Type B pancreatic cell (in vitro differentiated cells): ENCODE measurements at regions not wholly inside any gene's neighbourhood (a gene's known extent, or its start where the extent isn't known, plus 50 kb on each side); places are given as distances from the start of the nearest gene placed in this dataset.

Source experiments
- DNase-seq: peaks from one replicate; pipeline ENCODE4 v3.0.0; 2021; ENCODE audit warnings: mixed read lengths; ENCODE audit not compliant: unreplicated experiment; ENCODE audit errors: extremely low spot score
- H3K27ac Mint-ChIP-seq: 2 replicates; pipeline ENCODE4 v1.8.0; 2021; ENCODE audit warnings: mild to moderate bottlenecking, mixed read lengths
- H3K27me3 Mint-ChIP-seq: 2 replicates; pipeline ENCODE4 v1.8.0; 2021; ENCODE audit warnings: mixed read lengths
- H3K36me3 Mint-ChIP-seq: 2 replicates; pipeline ENCODE4 v1.8.0; 2021; ENCODE audit warnings: mixed read lengths
- H3K4me1 Mint-ChIP-seq: one replicate; pipeline ENCODE4 v1.8.0; 2021; ENCODE audit warnings: mixed read lengths; ENCODE audit not compliant: unreplicated experiment
- H3K4me3 Mint-ChIP-seq: 2 replicates; pipeline ENCODE4 v1.8.0; 2021; ENCODE audit warnings: mild to moderate bottlenecking, mixed read lengths
- H3K9me3 Mint-ChIP-seq: 2 replicates; pipeline ENCODE4 v1.8.0; 2021; ENCODE audit warnings: mixed read lengths
- CTCF ChIP-seq: fragments of 200-600 bp; sonication (generic); conservative IDR thresholded peaks from 2 replicates; pipeline ENCODE4 v1.5.0; 2021; ENCODE audit warnings: antibody characterized with exemption, mild to moderate bottlenecking

GRCh38 chr10:65112573-65112972 is 1591.4 kb downstream of the REEP3 start:
- no peak for DNase-seq
- no peak overlapping the region for H3K27ac Mint-ChIP-seq
- H3K4me1 Mint-ChIP-seq: no peaks in the 10 kb centered on the region
- TF ChIP-seq CTCF: no peak
- no peak overlapping the region for H3K4me3 Mint-ChIP-seq
- H3K36me3 Mint-ChIP-seq: no peaks in the 10 kb centered on the region
- no peaks in the 10 kb centered on the region for H3K27me3 Mint-ChIP-seq
- no peaks in the 10 kb centered on the region for H3K9me3 Mint-ChIP-seq

- Mint-ChIP-seq H3K27me3 (no peaks in the 10 kb centered on the region), H3K27ac (no peak overlapping the region), H3K36me3 (no peaks in the 10 kb centered on the region), H3K9me3 (no peaks in the 10 kb centered on the region), H3K4me3 (no peak overlapping the region), H3K4me1 (no peaks in the 10 kb centered on the region)
- no peak for TF ChIP-seq CTCF
- DNase-seq: no peak
These were observed 1601.9 kb downstream of the REEP3 start for GRCh38 chr10:65123120-65123519.

- Mint-ChIP-seq H3K4me1 (no peaks in the 10 kb centered on the region), H3K27me3 (no peaks in the 10 kb centered on the region), H3K36me3 (no peaks in the 10 kb centered on the region), H3K4me3 (no peak overlapping the region), H3K27ac (no peak overlapping the region), H3K9me3 (no peaks in the 10 kb centered on the region)
- TF ChIP-seq CTCF: no peak
- DNase-seq: no peak
These were observed 1604.0 kb downstream of the REEP3 start for GRCh38 chr10:65125212-65125611.

GRCh38 chr10:65126288-65126687 is 1605.1 kb downstream of the REEP3 start:
- Mint-ChIP-seq H3K4me3 (no peak overlapping the region), H3K27ac (no peak overlapping the region), H3K4me1 (no peaks in the 10 kb centered on the region), H3K36me3 (no peaks in the 10 kb centered on the region), H3K27me3 (no peaks in the 10 kb centered on the region), H3K9me3 (no peaks in the 10 kb centered on the region)
- no peak for TF ChIP-seq CTCF
- DNase-seq: no peak

GRCh38 chr10:65128277-65128676 is 1607.1 kb downstream of the REEP3 start:
- Mint-ChIP-seq H3K36me3 (no peaks in the 10 kb centered on the region), H3K27ac (no peak overlapping the region), H3K4me1 (no peaks in the 10 kb centered on the region), H3K4me3 (no peak overlapping the region), H3K9me3 (no peaks in the 10 kb centered on the region), H3K27me3 (no peaks in the 10 kb centered on the region)
- TF ChIP-seq CTCF: no peak
- DNase-seq: no peak

- Mint-ChIP-seq H3K36me3 (no peaks in the 10 kb centered on the region), H3K4me3 (no peak overlapping the region), H3K27ac (no peak overlapping the region), H3K9me3 (no peaks in the 10 kb centered on the region), H3K4me1 (no peaks in the 10 kb centered on the region), H3K27me3 (no peaks in the 10 kb centered on the region)
- TF ChIP-seq CTCF: no peak
- DNase-seq: no peak
These were observed 1609.1 kb downstream of the REEP3 start for GRCh38 chr10:65130162-65130758.
